Activated T-cell treated with anti-CD3 and anti-CD28 coated beads for 4 hours (primary cell): ENCODE measurements at regions not wholly inside any gene's neighbourhood (a gene's known extent, or its start where the extent isn't known, plus 50 kb on each side); places are given as distances from the start of the nearest gene placed in this dataset.

Experiments used
- DNase-seq: peaks from one replicate; pipeline ENCODE4 v3.0.0-alpha.2; 2020

DNA sequence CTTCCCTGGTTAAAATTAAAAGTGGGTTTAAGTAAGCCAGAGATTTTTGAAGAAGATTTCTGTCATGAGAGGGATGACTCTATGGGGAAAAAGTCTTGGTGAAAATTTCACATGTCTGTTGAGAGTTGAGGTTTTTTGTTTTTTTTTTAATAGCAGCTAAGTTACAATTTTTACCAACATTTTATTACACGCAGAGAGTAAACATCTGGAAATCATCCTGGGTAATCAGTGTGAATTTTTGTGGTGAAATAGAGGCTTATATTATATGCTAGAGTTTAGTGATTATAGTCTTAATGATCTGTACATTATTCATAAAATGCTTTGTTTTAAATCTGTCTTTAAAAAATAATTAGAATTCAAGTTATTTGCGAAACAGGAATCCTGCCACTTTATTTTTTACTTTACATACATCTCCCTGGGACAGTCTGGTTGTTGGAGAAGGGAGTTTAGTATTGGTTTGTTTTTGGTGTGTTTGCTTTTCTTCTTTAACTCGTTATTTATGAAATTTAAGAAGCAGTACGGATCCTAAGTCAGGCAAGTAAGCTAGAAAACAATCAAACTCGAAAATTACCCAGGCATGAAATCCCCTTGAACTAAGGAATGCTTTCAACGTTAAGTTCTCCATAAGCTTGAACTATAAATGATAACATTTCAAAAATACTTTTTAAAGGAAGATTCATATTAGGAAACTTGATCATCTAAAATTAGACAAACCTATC, 143.4 kb upstream of the TSC22D2 start:
- no peak for DNase-seq

- DNase-seq = no peak
Measured at GRCh38 chr3:150261958-150262357, 146.1 kb upstream of the TSC22D2 start.

GRCh38 chr3:150261418-150261817, 146.7 kb upstream of the TSC22D2 start:
- DNase-seq = no peak

DNA sequence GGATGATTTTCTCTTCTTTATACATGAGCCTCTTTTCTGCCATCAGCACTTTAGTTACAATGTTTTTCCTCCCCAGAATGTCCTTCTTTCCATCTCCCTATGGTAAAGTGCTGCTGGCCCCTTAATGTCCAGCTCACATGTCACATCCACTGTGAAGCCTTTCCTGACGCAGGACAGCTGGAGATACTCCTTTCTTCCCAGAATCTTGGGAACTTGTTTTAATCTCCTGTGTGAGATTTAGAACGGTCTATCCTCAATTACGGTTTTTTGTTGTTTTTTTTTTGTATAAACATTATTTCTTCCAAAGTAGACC, 147.7 kb upstream of the TSC22D2 start:
- DNase-seq = no peak

- DNase-seq = no peak
Measured at GRCh38 chr3:150259526-150260397, 148.3 kb upstream of the TSC22D2 start.

- DNase-seq = no peak
Measured at GRCh38 chr3:150256782-150257181, 151.3 kb upstream of the TSC22D2 start.

- DNase-seq = no peak
Measured at GRCh38 chr3:150256318-150256717, 151.8 kb upstream of the TSC22D2 start.

- DNase-seq = no peak
Measured at GRCh38 chr3:150255826-150256225, 152.3 kb upstream of the TSC22D2 start.

- DNase-seq = no peak
Measured at GRCh38 chr3:150255413-150255812, 152.7 kb upstream of the TSC22D2 start.

DNA sequence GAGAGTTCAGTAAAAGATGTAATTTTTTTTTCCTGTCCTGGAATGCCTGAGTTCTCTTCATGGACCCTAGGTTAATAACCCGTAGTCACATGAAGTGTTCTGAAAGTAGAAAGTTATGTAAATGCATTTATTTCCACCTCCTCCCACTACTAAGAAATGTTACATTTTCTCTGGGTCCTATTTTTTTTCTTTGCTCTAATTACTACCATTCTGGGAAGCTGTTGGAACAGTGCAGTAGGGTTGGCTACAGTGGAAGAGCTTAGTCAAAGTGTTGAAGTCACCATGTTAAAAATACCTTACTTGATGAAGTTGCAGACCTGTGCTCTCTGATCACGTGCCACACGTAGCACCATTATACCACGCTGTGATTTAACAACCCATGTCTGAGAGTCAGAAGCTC, 153.8 kb upstream of the TSC22D2 start:
- DNase-seq = no peak

- no peak for DNase-seq
Measured at GRCh38 chr3:150253622-150254021, 154.5 kb upstream of the TSC22D2 start.

DNA sequence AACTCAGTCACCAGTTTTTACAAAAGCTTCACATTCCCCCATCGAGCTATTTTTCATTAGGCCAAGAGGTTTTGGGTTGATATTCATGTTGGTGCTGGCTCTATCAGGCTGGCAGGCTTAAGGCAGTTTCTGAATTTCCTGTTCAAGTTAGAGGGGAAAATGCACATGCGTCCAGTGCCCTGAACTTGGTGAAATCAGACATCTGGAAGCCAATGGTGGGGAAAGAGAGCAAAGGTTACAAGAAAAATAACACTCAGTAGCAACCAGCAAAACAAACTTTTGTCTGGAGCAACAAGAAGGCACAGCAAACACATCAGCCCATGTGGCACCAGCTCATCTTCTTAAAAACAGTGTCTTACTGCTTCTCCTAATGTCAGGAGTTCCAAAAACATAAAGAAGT, 155.6 kb upstream of the TSC22D2 start:
- DNase-seq = no peak

- no peak for DNase-seq
Measured at GRCh38 chr3:150251187-150252062, 156.7 kb upstream of the TSC22D2 start.

DNA sequence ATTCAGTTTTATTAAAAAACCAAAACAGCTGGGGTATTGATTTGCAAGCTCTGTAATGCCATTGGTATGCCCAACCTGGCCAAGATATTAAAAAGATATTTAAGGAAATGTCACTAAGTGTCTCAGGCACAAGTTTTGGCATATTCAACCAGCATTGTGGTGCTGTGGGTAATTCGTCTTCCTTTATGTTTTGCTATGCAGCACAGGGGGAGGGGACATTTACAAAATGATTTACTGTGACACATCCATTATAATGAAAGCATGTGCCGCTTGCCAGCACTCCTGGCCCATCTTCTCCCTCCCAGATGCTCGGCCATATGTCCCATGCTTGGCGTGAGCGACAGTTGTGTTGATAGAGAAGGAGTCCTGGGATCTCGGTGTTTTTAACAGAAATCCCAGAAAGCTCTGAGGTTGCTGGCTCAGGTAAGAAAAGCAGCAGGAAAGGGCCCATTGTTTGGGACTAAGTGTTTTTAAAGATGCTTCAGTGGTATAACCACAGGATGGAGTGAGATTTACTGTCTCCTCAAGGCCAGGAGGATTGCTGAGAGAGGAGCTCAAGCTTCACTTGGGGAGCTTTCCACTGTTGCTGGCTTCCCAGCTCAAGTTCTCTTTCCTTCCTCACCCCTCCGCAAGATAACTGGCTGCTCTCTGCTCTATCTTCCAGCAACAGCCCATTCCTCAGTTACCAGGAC, 158.2 kb upstream of the TSC22D2 start:
- no peak for DNase-seq

GRCh38 chr3:150248888-150249681, 159.0 kb upstream of the TSC22D2 start:
- DNase-seq = no peak

DNA sequence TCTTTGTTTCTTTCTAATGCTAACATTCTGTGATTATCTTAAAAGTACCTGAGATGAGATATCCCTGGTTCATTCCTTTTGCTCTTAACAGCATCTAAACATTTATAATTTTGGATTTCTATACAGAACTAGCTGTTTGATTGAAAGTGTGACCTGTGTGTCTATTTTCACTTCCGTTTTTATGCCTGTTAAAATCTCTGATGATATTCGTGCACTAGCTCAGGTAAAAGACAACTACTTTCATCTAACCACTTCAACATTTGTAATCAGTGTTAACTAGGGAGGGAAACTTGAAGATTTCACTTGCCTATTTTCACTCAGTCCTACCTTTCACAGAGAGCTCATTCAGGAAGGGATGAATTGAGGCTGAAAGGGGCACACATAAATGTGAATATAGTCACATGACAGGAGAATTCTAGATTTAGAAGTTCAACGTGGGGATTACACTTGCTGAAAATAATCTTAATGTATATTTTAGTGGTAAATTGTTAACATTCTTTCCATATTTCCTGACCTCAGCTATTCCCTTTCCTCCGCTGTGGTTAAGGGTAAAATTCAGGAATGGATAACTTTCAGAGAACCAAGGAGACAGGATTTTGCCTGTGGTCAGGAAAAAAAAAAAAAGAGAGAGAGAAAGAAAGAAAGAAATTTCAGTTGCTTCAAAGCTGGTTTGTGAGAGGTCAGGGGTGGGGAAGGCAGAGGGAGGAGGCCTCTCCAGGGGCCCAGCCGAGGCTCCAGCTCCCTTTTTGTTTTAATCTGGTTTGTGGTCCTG, 159.8 kb upstream of the TSC22D2 start:
- DNase-seq = no peak

DNA sequence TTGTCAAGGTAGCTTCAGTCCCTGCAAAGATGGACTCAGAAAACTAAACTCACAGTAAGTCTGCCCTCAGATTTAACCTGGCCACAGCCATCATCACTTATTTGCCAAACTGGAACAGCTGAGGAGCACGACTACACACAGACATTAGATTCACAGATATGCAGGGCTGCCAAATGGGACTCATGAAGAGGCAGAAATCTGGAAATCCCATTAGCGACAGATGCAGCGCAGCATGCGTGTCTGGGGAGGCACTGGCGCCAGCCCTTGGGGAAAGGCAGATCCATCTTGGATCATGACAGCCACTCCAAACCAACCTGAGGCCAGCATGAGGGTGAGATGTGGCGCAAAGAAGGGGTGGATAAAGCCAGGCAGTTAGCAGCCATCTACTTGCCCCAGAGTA, 160.7 kb upstream of the TSC22D2 start:
- DNase-seq = no peak

- no peak for DNase-seq
Measured at GRCh38 chr3:150243466-150243865, 164.6 kb upstream of the TSC22D2 start.

- no peak for DNase-seq
Measured at GRCh38 chr3:150242220-150242936, 165.7 kb upstream of the TSC22D2 start.

DNA sequence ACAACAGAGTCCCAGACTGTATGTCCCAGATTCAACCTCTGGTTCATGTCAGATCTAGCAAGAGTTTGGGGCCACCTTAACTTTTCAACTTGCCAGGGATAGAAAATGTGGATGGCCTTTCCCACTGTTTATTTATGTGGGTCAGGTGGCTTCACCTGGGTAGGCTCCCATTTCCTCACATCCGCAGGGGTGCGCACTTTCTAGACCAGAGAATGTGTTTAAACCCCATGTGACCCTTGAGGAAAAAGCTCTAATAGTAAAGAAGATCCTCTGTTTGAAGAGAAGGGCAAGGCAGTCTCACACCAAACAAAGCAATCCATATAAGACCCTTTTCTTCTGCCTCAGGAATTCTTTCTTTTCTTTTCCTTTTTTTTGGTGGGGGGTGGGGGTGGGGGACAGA, 167.2 kb upstream of the TSC22D2 start:
- no peak for DNase-seq

GRCh38 chr3:150239766-150240165, 168.3 kb upstream of the TSC22D2 start:
- DNase-seq = no peak
